Esophagus squamous epithelium (tissue), 5 donors: ENCODE measurements at regions not wholly inside any gene's neighbourhood (a gene's known extent, or its start where the extent isn't known, plus 50 kb on each side); places are given as distances from the start of the nearest gene placed in this dataset.

Experiments
- DNase-seq: peaks from one replicate; lab custom pipeline; 2025; lab: John Stamatoyannopoulos, UW
- H3K27ac ChIP-seq, 4 donors: fragments of 200-600 bp; sonication (generic); one replicate each; pipeline ENCODE4 v1.5.1; 2016 to 2019; ENCODE audit warnings: mild to moderate bottlenecking in 1 of 4
- H3K27me3 ChIP-seq, 4 donors: fragments of 200-600 bp; sonication (generic); 1 replicate in 3 of 4; 2 replicates in 1 of 4; pipeline versions ENCODE4 v1.5.1 to v1.6.0; 2017 to 2021; ENCODE audit warnings: antibody characterized with exemption in 1 of 4
- H3K36me3 ChIP-seq, 3 donors: fragments of 200-600 bp; sonication (generic); one replicate each; pipeline ENCODE4 v1.5.1; 2016 to 2019
- H3K4me1 ChIP-seq, 3 donors: fragments of 200-600 bp; sonication (generic); one replicate each; pipeline ENCODE4 v1.5.1; 2017 to 2019
- H3K4me3 ChIP-seq, 4 donors: fragments of 200-600 bp; sonication (generic); 1 replicate in 3 of 4; 2 replicates in 1 of 4; pipeline ENCODE4 v1.5.1; 2016 to 2019; ENCODE audit warnings: mild to moderate bottlenecking in 2 of 4, moderate library complexity in 1 of 4
- H3K9me3 ChIP-seq, 3 donors: fragments of 200-600 bp; sonication (generic); one replicate each; pipeline ENCODE4 v1.5.1; 2016 to 2019
- POLR2A ChIP-seq, 4 donors: fragments of 450-650 bp; IDR thresholded peaks; one replicate each; pipeline ENCODE4 v1.6.1; 2017; ENCODE audit warnings: antibody characterized with exemption in 4 of 4, mild to moderate bottlenecking in 4 of 4, moderate library complexity in 3 of 4
- WGBS, 2 donors: methylation state at CpG; one replicate each; pipeline ENCODE4 v1.1.5; 2018; 5-methylcytosine and 5-hydroxymethylcytosine counted together
- intact Hi-C: fragments of 100-400 bp; cut with DNase I; formaldehyde crosslinking; loops from one replicate; pipeline ENCODE4 v1.15.0; 2022
- TF ChIP-seq, protein P1 (sequence below), 6 experiments: fragments of 450-650 bp in 4 of 6; fragments of 200-600 bp in 2 of 6; sonication (generic) in 2 of 6; IDR thresholded peaks; one replicate each; pipeline ENCODE4 v1.5.1; 2016 to 2019; ENCODE audit warnings: antibody characterized with exemption in 6 of 6, mild to moderate bottlenecking in 4 of 6, moderate library complexity in 4 of 6
- donor health status: DM: yes; HTN: yes; CAD: no.

DNA sequence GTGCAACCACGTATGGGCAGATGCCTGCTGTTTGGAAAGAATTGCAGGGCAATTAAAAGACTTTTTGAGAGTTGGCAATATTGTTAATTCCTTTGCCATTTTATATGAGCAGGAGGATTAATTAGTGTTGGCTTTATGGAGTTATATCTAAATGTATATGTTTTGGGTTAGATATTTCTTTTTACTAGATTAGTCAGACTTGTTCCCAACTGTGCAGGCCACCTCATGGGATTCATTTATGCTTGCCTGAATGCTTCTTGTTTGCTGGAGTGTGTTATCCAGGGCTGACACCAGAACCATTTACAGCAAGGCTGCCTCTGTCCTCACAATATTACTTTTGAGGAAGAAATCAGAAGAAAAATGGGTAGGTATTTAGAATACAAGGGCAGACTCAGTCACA lies 192.5 kb downstream of the KTN1 start:
- Histone ChIP-seq H3K4me3 (no peak overlapping the region), H3K4me1 (no peaks in the 10 kb centered on the region), H3K36me3 (no peaks in the 10 kb centered on the region), H3K9me3 (no peaks in the 10 kb centered on the region), H3K27me3 (no peaks in the 10 kb centered on the region), H3K27ac (no peak overlapping the region)
- TF ChIP-seq, protein P1, sequence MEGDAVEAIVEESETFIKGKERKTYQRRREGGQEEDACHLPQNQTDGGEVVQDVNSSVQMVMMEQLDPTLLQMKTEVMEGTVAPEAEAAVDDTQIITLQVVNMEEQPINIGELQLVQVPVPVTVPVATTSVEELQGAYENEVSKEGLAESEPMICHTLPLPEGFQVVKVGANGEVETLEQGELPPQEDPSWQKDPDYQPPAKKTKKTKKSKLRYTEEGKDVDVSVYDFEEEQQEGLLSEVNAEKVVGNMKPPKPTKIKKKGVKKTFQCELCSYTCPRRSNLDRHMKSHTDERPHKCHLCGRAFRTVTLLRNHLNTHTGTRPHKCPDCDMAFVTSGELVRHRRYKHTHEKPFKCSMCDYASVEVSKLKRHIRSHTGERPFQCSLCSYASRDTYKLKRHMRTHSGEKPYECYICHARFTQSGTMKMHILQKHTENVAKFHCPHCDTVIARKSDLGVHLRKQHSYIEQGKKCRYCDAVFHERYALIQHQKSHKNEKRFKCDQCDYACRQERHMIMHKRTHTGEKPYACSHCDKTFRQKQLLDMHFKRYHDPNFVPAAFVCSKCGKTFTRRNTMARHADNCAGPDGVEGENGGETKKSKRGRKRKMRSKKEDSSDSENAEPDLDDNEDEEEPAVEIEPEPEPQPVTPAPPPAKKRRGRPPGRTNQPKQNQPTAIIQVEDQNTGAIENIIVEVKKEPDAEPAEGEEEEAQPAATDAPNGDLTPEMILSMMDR (IDR thresholded peaks at IDR 0.05): no peak
- no peak for TF ChIP-seq POLR2A (IDR thresholded peaks at IDR 0.05)
- intact Hi-C loops: no loop called here
- DNase-seq: no peak
- WGBS, 2 donors: 75 to 89% methylated on average over 1 of the region's 1 CpG

DNA sequence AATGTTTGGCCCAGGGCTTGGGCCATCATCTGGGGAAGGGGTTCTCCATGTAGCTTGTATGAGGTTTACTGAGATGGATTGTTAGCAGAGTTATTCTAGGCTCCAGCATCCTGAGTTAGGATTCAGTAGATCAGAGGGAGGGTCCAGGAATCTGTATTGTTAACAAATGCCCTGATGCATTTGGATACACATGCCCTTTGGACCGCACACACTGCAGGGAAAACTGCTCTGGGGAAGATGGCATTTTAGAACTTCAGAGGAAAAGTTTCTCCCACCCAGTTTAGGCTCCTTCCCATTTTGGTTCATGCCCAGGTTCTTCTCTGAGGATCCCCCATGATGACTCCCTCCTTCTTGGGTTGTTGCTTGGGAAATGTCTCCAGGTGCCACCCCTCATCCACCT lies 193.3 kb downstream of the KTN1 start:
- Histone ChIP-seq H3K36me3 (no peaks in the 10 kb centered on the region), H3K27ac (no peak overlapping the region), H3K9me3 (no peaks in the 10 kb centered on the region), H3K4me3 (no peak overlapping the region), H3K27me3 (no peaks in the 10 kb centered on the region), H3K4me1 (no peaks in the 10 kb centered on the region)
- TF ChIP-seq POLR2A (IDR thresholded peaks at IDR 0.05): no peak
- TF ChIP-seq, protein P1 (IDR thresholded peaks at IDR 0.05): no peak
- DNase-seq: no peak
- 100% methylated on average over 1 of the region's 1 CpG for WGBS, 2 donors
- intact Hi-C loops: no loop called here

DNA sequence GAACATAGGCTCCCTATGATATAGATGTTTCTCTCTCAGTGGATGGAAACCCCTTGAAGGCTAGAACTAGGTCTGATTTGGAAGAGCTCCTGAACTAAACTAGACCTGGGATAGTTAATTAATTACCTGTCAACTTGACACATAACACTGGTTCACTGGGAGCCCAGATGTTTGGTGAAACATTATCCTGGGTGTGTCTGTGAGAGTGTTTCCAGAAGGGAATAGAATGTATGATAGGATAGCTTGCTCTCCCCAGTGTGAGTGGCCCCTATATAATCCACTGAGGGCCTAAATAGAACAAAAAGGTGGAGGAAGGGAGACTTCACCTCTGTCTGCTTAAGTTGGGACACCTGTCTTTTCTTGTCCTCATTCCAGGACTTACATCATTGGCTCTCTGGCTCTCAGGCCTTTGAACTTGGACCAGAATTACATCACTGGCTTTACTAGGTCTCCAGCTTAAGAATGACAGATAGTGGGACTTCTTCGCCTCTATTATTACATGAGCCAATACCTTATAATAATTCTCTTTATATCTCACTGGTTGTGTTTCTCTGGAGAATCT lies 194.1 kb downstream of the KTN1 start:
- WGBS, 2 donors: 86 to 100% methylated on average over 1 of the region's 1 CpG
- H3K4me3 ChIP-seq: no peak overlapping the region
- no peaks in the 10 kb centered on the region for H3K36me3 ChIP-seq
- H3K27me3 ChIP-seq: no peaks in the 10 kb centered on the region
- TF ChIP-seq POLR2A (IDR thresholded peaks at IDR 0.05): no peak
- TF ChIP-seq, protein P1 (IDR thresholded peaks at IDR 0.05): no peak
- no peaks in the 10 kb centered on the region for H3K9me3 ChIP-seq
- H3K4me1 ChIP-seq: no peaks in the 10 kb centered on the region
- intact Hi-C loops: no loop called here
- no peak for DNase-seq
- H3K27ac ChIP-seq: no peak overlapping the region

DNA sequence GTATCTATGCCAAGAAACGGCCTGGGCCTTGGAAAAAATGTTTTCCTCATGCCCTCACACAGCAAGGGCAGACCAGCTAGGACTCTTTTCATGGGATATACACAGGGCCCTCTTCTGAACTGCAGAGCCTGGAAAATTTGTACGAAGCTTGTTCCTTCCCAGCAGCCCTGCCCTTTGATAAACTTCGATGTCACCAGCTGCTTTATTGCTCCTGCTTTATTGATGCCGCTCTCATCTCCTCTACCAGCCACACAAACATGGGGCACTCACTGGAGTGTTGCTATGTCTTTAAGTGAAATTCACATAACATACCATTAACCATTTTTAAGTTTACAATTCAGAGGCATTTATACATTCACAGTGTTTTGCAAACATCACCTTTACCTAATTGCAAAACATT lies 197.9 kb downstream of the KTN1 start:
- no peak overlapping the region for H3K4me3 ChIP-seq
- TF ChIP-seq POLR2A (IDR thresholded peaks at IDR 0.05): no peak
- TF ChIP-seq, protein P1 (IDR thresholded peaks at IDR 0.05): no peak
- H3K36me3 ChIP-seq: no peaks in the 10 kb centered on the region
- no peak for DNase-seq
- no peaks in the 10 kb centered on the region for H3K27me3 ChIP-seq
- WGBS, 2 donors: 93 to 95% methylated on average over 3 of the region's 4 CpGs
- intact Hi-C loops: no loop called here
- no peaks in the 10 kb centered on the region for H3K9me3 ChIP-seq
- H3K4me1 ChIP-seq: peaks cover 0 to 19% (median 11%) of the 10 kb centered on the region in 3 donors
- H3K27ac ChIP-seq: no peak overlapping the region

DNA sequence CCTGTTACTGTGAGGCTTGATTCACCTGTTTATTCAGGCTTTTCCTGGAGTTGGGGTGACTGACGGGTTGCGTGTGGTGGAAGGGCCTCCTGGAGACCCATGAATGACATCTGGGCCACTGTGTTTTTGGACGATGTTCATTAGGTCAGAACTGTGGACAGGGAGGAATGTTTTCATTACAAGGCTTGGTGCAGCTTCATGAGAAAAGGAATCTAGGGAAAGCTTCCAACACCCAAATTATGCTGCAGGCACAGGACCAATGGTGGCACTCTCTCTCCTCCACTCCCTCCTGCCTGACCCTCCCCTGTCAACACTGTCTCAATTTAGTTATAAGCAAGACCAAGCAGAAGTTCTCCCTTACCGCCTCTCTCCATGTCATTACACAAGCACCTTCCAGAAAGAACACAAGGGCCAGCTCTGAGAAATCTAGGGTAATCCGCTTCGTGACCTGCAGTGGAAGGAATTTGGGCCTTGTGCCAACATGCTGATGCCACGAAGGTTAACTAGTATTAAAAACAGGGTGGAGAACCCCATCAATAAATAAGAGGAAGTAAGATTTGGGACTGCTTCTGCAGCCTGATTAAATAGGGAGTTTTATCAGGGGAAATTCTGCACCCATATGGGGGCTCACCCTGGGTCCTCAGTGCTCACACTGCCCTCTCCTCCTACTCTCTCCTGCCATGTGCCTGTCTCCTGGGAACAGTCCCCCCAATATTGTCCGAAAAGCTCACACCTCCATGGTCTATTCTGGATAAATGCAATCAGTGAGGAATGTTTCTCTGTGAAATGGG lies 200.3 kb downstream of the KTN1 start:
- 22 to 38% methylated on average over 7 to 8 of the region's 8 CpGs for WGBS, 2 donors
- H3K4me3 ChIP-seq: no peak overlapping the region
- DNase-seq: no peak
- H3K27me3 ChIP-seq: no peaks in the 10 kb centered on the region
- no peak for TF ChIP-seq POLR2A (IDR thresholded peaks at IDR 0.05)
- TF ChIP-seq, protein P1 (IDR thresholded peaks at IDR 0.05): no peak
- intact Hi-C loops: no loop called here
- H3K27ac ChIP-seq: peak overlapping the region in 3 of 4 donors; percentile 42 to 69 (median 52)
- H3K9me3 ChIP-seq: no peaks in the 10 kb centered on the region
- no peaks in the 10 kb centered on the region for H3K36me3 ChIP-seq
- H3K4me1 ChIP-seq: peaks cover 0 to 19% (median 11%) of the 10 kb centered on the region in 3 donors
